Activated CD8-positive, alpha-beta memory T cell treated with anti-CD3 and anti-CD28 coated beads, Interleukin-2, amount 10 ng/mL, durations not matched to agents 7 days and 5 days (primary cell): ENCODE measurements at regions not wholly inside any gene's neighbourhood (a gene's known extent, or its start where the extent isn't known, plus 50 kb on each side); places are given as distances from the start of the nearest gene placed in this dataset.

ENCODE experiments used
- ATAC-seq: fragments of 150-1000 bp; cut with Tn5 transposase; one replicate; pipeline ENCODE4 v1.10.0; 2021; ENCODE audit warnings: moderate library complexity
- CTCF ChIA-PET: fragments of 350-600 bp; sonication (Branson Sonifier 250); formaldehyde crosslinking; loops from one replicate; lab custom pipeline; 2021; ENCODE audit warnings: antibody characterized with exemption; lab: Charles Lee
- DNase-seq: peaks from one replicate; pipeline ENCODE4 v3.0.0-alpha.2; 2020
- H3K27ac Mint-ChIP-seq: one replicate; pipeline ENCODE4 v1.8.0; 2021; ENCODE audit warnings: mild to moderate bottlenecking, mixed read lengths
- H3K27me3 Mint-ChIP-seq: one replicate; pipeline ENCODE4 v1.8.0; 2021; ENCODE audit warnings: mixed read lengths
- H3K36me3 Mint-ChIP-seq: one replicate; pipeline ENCODE4 v1.8.0; 2021; ENCODE audit warnings: mild to moderate bottlenecking, mixed read lengths
- H3K4me1 Mint-ChIP-seq: one replicate; pipeline ENCODE4 v1.8.0; 2021; ENCODE audit warnings: mixed read lengths
- H3K4me3 Mint-ChIP-seq: one replicate; pipeline ENCODE4 v1.8.0; 2021; ENCODE audit warnings: mild to moderate bottlenecking, moderate library complexity, mixed read lengths
- H3K9me3 Mint-ChIP-seq: one replicate; pipeline ENCODE4 v1.8.0; 2022; ENCODE audit warnings: low read depth, mixed read lengths

DNA sequence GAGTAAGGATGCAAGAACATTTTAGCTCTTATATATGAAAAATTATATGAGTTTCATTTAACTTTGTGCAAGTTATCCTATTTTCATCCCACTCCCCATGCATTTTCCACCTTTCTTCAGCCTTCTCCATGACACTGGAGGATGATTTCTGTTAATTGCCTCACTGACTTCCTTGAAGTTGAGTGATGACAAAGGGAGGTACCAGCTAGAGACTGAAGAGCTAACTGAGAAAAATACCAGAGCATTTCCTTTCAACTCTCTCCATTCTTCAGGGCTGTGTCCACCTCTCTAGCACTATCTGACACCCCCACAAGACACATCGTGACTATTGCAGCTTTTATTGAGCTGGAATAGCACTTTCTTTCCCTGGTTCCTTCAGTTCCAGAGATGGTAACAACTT lies 711.6 kb upstream of the LRRC4C start:
- CTCF ChIA-PET: no interaction called here
- ATAC-seq (no peak), DNase-seq (no peak)
- no peaks in the 10 kb centered on the region for H3K36me3 Mint-ChIP-seq
- H3K27me3 Mint-ChIP-seq: no peaks in the 10 kb centered on the region
- no peaks in the 10 kb centered on the region for H3K4me1 Mint-ChIP-seq
- peaks cover 12% of the 10 kb centered on the region for H3K9me3 Mint-ChIP-seq
- no peak overlapping the region for H3K4me3 Mint-ChIP-seq
- H3K27ac Mint-ChIP-seq: no peak overlapping the region

DNA sequence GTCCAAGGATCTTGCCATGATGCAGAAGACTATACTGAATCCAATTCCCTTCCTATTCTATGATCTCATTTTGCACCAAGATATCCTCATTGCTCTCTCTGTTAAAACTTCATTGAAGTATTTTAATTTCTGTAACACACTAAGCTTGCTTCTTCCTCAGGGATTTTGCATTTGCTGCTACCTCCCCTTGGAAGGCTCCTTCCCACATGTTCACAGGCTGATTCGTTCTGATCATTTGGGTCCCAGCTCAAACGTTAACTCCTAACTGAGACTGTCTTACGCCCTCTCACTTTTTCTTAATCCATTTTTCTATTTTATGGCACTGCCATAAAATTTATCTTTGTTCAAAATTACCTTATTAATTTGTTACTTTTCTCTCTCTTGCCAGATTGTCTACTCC lies 713.0 kb upstream of the LRRC4C start:
- no peak overlapping the region for H3K27ac Mint-ChIP-seq
- H3K9me3 Mint-ChIP-seq: peaks cover 16% of the 10 kb centered on the region
- CTCF ChIA-PET: no interaction called here
- ATAC-seq (no peak), DNase-seq (no peak)
- H3K36me3 Mint-ChIP-seq: no peaks in the 10 kb centered on the region
- no peaks in the 10 kb centered on the region for H3K27me3 Mint-ChIP-seq
- H3K4me3 Mint-ChIP-seq: no peak overlapping the region
- no peaks in the 10 kb centered on the region for H3K4me1 Mint-ChIP-seq

- no peaks in the 10 kb centered on the region for H3K27me3 Mint-ChIP-seq
Observed at GRCh38 chr11:42175203-42175602, 715.8 kb upstream of the LRRC4C start.

GRCh38 chr11:42179216-42179615 lies 719.8 kb upstream of the LRRC4C start:
- Mint-ChIP-seq H3K4me1 (no peaks in the 10 kb centered on the region), H3K27ac (no peak overlapping the region), H3K9me3 (peaks cover 7% of the 10 kb centered on the region), H3K4me3 (no peak overlapping the region), H3K36me3 (no peaks in the 10 kb centered on the region), H3K27me3 (no peaks in the 10 kb centered on the region)
- ATAC-seq (no peak), DNase-seq (no peak)
- CTCF ChIA-PET: no interaction called here

More at GRCh38 chr11:42175203-42175602, 715.8 kb upstream of the LRRC4C start:
- ATAC-seq (no peak), DNase-seq (no peak)
- CTCF ChIA-PET: no interaction called here
- H3K36me3 Mint-ChIP-seq: no peaks in the 10 kb centered on the region
- H3K27ac Mint-ChIP-seq: no peak overlapping the region
- no peak overlapping the region for H3K4me3 Mint-ChIP-seq
- no peaks in the 10 kb centered on the region for H3K4me1 Mint-ChIP-seq
- H3K9me3 Mint-ChIP-seq: peaks cover 14% of the 10 kb centered on the region

DNA sequence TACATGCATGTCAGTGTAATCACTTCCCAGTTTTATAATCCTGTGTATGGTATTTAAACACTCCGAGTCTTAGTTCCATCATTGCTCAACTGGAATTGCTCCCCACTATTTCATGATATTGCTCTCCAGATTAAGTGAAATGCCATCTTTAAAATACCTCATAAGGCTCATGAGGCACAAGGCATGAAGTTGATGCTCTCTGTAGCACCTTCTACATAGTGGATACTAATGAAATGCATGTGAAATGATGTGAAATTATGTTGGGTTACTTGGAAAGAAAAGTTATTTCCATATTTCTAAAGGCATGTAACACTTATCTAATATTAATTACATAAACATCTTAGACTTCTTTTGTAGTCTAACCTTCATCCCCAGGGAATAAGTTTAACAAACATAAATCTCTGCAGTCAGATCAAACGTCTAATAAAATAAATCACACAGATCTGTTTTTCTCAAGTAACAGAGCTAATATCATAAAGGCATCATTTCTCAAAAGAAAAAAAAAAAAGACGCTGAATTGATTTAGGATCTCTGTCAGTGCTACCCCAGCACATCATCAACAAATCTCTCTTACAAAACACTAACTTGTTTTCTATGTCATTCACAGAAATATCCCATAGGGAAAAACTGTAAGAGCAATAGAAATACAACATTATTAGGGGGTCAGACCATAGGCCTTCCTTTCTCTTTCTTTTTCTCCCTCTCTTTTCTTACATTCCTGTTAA lies 736.0 kb upstream of the LRRC4C start:
- no peaks in the 10 kb centered on the region for H3K4me1 Mint-ChIP-seq
- CTCF ChIA-PET: no interaction called here

GRCh38 chr11:42200311-42200710 lies 740.9 kb upstream of the LRRC4C start:
- DNase-seq (no peak), ATAC-seq (no peak)
- H3K27ac Mint-ChIP-seq: no peak overlapping the region
- no peak overlapping the region for H3K4me3 Mint-ChIP-seq
- CTCF ChIA-PET: no interaction called here
- peaks cover 21% of the 10 kb centered on the region for H3K9me3 Mint-ChIP-seq
- H3K36me3 Mint-ChIP-seq: no peaks in the 10 kb centered on the region
- no peaks in the 10 kb centered on the region for H3K4me1 Mint-ChIP-seq
- H3K27me3 Mint-ChIP-seq: no peaks in the 10 kb centered on the region

More for the DNA sequence above, 736.0 kb upstream of the LRRC4C start:
- Mint-ChIP-seq H3K9me3 (peaks cover 22% of the 10 kb centered on the region), H3K27ac (no peak overlapping the region), H3K36me3 (no peaks in the 10 kb centered on the region), H3K27me3 (no peaks in the 10 kb centered on the region), H3K4me3 (no peak overlapping the region)
- no peak for ATAC-seq
- DNase-seq: no peak

DNA sequence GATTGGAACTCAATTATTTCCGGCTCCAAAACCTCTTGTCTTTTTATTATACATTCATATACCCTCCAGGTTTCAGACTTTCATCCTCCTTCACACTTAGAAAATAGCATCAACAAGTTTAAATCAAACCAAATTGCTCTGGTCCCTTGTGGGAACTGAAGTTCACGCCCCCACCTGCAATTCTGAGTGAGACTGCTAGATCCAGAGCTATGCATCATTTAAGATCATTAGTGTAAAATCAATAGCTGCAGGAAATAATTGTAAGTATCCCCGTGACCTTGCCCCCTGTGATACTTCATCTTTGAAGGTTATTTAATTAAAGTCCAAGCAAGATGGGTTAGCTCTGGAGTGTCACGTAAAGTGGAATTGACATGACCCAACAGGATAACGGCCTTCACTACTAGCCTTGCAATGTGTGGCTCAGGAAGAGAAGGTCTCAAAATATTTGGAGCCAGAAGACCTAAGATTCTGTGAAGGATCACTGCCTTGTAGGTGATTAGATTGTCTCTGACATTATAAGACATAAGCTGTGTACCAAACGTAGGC lies 742.2 kb upstream of the LRRC4C start:
- CTCF ChIA-PET: no interaction called here
- no peaks in the 10 kb centered on the region for H3K27me3 Mint-ChIP-seq
- H3K4me3 Mint-ChIP-seq: no peak overlapping the region

DNA sequence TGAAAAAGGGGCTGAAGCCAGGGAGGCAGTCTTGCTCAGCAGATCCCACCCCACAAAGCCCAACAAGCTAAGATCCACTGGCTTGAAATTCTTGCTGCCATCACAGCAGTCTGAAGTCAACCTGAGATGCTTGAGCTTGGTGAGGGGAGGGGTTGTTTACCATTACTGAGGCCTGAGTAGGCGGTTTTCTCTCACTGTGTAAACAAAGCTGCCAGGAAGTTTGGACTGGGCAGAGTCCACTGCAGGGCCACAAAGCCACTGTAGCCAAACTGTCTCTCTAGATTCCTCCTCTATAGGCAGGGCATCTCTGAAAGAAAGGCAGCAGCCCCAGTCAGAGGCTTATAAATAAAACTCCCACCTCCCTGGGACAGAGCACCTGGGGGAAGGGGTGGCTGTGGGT lies 746.1 kb upstream of the LRRC4C start:
- Mint-ChIP-seq H3K27me3 (no peaks in the 10 kb centered on the region), H3K4me3 (no peak overlapping the region), H3K36me3 (no peaks in the 10 kb centered on the region), H3K9me3 (peaks cover 6% of the 10 kb centered on the region), H3K27ac (no peak overlapping the region), H3K4me1 (no peaks in the 10 kb centered on the region)
- ATAC-seq: no peak
- no peak for DNase-seq
- CTCF ChIA-PET: no interaction called here

More for the DNA sequence above, 742.2 kb upstream of the LRRC4C start:
- H3K4me1 Mint-ChIP-seq: no peaks in the 10 kb centered on the region
- DNase-seq: no peak
- ATAC-seq: no peak
- no peaks in the 10 kb centered on the region for H3K36me3 Mint-ChIP-seq
- H3K27ac Mint-ChIP-seq: no peak overlapping the region
- H3K9me3 Mint-ChIP-seq: peaks cover 14% of the 10 kb centered on the region

- no peak overlapping the region for H3K27ac Mint-ChIP-seq
- no peak overlapping the region for H3K4me3 Mint-ChIP-seq
- no peak for ATAC-seq
- no peak for DNase-seq
- H3K9me3 Mint-ChIP-seq: peaks cover 13% of the 10 kb centered on the region
- H3K36me3 Mint-ChIP-seq: no peaks in the 10 kb centered on the region
- H3K4me1 Mint-ChIP-seq: no peaks in the 10 kb centered on the region
- CTCF ChIA-PET: no interaction called here
- no peaks in the 10 kb centered on the region for H3K27me3 Mint-ChIP-seq
Observed at GRCh38 chr11:42225664-42226063, 766.2 kb upstream of the LRRC4C start.

- CTCF ChIA-PET: no interaction called here
- no peaks in the 10 kb centered on the region for H3K36me3 Mint-ChIP-seq
- H3K9me3 Mint-ChIP-seq: peaks cover 6% of the 10 kb centered on the region
- no peak overlapping the region for H3K27ac Mint-ChIP-seq
- no peak overlapping the region for H3K4me3 Mint-ChIP-seq
- DNase-seq (no peak), ATAC-seq (no peak)
- H3K4me1 Mint-ChIP-seq: no peaks in the 10 kb centered on the region
- H3K27me3 Mint-ChIP-seq: no peaks in the 10 kb centered on the region
Observed at GRCh38 chr11:42232673-42233072, 773.2 kb upstream of the LRRC4C start.

GRCh38 chr11:42234451-42234951 lies 775.0 kb upstream of the LRRC4C start:
- no peak for ATAC-seq
- Mint-ChIP-seq H3K9me3 (peaks cover 6% of the 10 kb centered on the region), H3K4me1 (no peaks in the 10 kb centered on the region), H3K36me3 (no peaks in the 10 kb centered on the region), H3K27ac (no peak overlapping the region), H3K4me3 (no peak overlapping the region), H3K27me3 (no peaks in the 10 kb centered on the region)
- no peak for DNase-seq
- CTCF ChIA-PET: no interaction called here

DNA sequence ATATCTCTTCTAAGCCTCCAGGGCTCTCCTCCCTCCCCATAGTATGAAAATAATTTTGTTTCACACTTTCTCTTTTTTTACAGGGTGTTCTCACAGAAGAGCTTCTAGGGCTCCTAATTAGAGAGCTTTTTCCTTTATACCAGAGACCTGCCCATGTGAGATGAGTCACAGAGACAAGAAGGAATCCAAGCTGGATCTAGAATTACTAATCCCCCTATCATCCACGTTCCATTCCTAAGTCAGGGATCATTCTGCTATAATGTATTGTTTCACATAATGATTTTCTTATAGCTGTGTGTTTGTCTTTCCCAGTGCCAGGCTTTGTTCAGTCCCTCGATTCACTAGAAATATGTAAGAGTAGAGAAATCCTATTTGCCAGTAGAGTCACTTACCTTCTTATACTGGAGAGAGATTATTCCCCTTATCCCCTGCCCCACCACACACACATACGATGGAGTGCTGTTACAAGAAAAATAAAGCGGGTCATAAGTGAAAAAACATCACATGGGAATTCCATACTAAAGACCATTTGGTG lies 778.3 kb upstream of the LRRC4C start:
- Mint-ChIP-seq H3K4me3 (no peak overlapping the region), H3K9me3 (peaks cover 9% of the 10 kb centered on the region), H3K4me1 (no peaks in the 10 kb centered on the region), H3K36me3 (no peaks in the 10 kb centered on the region), H3K27ac (no peak overlapping the region), H3K27me3 (no peaks in the 10 kb centered on the region)
- no peak for DNase-seq
- ATAC-seq: no peak
- CTCF ChIA-PET: no interaction called here

GRCh38 chr11:42239188-42239587 lies 779.7 kb upstream of the LRRC4C start:
- CTCF ChIA-PET: no interaction called here
- Mint-ChIP-seq H3K4me1 (no peaks in the 10 kb centered on the region), H3K4me3 (no peak overlapping the region), H3K27me3 (no peaks in the 10 kb centered on the region), H3K27ac (no peak overlapping the region), H3K9me3 (peaks cover 9% of the 10 kb centered on the region), H3K36me3 (no peaks in the 10 kb centered on the region)
- no peak for DNase-seq
- no peak for ATAC-seq

DNA sequence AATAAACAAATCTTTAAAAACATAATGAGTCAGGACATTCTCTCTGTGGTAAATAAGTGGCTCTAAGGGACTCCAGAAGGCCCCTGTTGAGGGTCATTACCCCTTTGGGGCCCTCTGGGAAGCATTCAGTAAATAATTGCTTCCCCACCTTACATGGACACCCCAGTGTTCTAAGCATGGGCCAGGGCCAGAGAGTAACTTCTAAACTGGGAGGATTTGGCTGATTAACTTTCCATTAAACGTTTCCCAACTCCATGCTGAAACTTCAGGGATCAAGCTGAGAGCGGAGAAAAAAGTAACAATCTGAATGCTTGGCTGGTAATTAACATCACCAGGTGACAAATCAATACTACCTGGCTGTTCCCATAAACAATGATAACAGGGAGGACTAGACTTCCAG lies 783.9 kb upstream of the LRRC4C start:
- Mint-ChIP-seq H3K9me3 (peaks cover 6% of the 10 kb centered on the region), H3K27ac (no peak overlapping the region), H3K27me3 (no peaks in the 10 kb centered on the region), H3K4me3 (no peak overlapping the region), H3K4me1 (no peaks in the 10 kb centered on the region), H3K36me3 (no peaks in the 10 kb centered on the region)
- CTCF ChIA-PET: no interaction called here
- DNase-seq: no peak
- ATAC-seq: no peak
